SW480 (cell line): ENCODE measurements at regions not wholly inside any gene's neighbourhood (a gene's known extent, or its start where the extent isn't known, plus 50 kb on each side); places are given as distances from the start of the nearest gene placed in this dataset.

Experiments
- DNase-seq: peaks from one replicate; pipeline ENCODE4 v3.0.0-alpha.2; 2016; ENCODE audit warnings: low spot score

DNA sequence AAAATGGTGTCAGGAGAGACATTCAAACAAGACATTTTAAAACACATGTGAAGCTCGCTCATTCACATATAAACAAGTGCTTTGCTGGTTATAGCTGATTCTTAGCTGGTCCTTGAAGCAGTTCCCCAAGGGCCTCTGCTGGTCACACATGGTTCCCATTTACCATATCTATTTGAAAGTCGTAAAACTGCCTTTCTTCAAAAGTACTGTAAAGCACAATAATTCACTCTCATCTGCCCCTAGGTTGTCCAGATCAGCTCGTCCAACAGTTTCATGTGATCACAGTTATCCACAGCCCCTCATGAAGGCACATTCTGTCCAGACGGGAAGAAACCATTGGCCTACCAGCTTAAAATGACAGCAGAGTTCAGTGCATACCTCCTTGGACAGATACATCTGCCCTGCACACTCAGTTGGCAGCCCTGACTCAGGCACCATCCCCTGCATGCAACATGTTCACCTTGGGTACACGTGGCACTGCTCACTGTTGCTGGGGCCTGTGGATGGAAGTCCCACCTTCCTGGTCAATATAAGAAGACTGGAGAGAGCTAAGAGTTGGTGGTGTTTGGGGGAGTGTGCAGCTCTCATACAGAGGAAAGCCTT is 108.0 kb upstream of the HAAO start:
- DNase-seq: no peak

DNA sequence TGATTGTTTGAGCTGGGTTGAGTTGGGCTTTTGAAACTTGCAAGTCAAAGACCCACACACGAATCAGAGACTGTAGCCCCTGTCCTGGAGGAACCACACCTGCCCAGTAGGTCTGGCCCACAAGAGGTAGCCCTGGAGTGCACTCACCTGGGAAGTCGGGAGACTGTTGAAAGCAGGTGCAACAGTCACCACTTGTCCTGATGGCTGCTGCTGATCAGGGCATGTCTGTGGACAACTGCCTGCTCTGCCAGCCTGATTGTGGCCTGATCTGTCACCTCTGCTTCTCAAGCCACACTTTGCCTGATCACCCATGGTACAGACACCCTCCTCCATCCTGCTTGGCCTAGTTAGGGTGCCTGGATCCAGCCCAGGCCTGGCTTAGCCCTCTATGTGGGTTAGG is 105.0 kb upstream of the HAAO start:
- DNase-seq: no peak

DNA sequence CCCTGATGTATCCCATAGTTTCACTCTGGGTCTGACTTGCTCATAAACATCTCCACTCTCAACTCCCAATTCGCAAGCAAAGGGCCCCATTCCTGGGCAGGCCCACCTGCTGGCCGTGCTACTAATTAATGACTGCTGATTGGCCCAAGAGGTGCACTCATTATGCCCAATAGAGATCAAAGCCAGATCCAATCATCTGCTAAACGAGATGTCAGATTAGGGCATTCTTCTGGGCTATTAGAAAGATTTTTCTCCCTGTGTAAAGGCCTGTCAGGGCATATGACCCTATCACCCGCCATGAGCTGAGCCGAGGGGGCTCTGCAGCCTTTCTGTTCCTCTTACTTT is 103.4 kb upstream of the HAAO start:
- DNase-seq: no peak

GRCh38 chr2:42895134-42895790 is 102.9 kb upstream of the HAAO start:
- no peak for DNase-seq

GRCh38 chr2:42893047-42893758 is 100.8 kb upstream of the HAAO start:
- no peak for DNase-seq

DNA sequence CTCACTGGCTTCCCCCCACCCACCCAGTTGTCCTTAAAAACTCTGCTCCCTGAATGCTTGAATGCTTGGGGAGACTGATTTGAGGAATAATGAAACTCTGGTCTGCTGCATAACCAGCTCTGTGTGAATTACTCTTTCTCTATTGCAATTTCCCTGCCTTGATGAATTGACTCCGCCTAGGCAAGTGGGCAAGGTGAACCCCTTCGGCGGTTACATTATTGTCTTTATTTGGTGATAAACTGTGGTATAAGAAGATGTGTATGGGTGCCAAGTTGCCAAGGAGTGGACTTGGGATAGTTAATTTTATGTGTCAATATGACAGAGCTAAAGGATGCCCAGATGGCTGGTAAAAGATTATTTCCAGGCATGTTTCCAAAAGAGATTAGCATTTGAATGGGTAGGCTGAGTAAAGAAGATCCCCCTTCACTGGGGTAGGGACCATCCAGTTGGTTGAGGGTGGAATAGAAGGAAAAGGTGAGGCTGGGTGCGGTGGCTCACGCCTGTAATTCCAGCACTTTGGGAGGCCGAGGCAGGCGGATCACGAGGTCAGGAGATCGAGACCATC is 98.5 kb upstream of the HAAO start:
- DNase-seq: no peak

GRCh38 chr2:42888321-42889245 is 96.2 kb upstream of the HAAO start:
- no peak for DNase-seq

DNA sequence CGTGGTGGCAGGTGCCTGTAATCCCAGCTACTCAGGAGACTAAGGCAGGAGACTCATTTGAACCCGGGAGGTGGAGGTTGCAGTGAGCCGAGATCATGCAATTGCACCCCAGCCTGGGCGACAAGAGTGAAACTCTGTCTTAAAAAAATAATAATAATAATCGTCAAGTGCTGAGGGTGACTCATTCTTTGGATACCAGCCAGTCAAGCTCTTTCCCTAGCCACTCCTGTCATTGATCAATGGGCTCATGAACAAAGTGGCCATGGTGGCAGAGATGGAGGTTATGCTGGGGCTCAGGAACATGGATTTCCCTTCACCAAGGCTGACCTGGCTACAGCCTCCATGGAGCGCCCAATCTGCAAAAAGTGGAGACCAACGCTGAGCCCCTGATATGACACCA is 94.5 kb upstream of the HAAO start:
- DNase-seq: no peak

DNA sequence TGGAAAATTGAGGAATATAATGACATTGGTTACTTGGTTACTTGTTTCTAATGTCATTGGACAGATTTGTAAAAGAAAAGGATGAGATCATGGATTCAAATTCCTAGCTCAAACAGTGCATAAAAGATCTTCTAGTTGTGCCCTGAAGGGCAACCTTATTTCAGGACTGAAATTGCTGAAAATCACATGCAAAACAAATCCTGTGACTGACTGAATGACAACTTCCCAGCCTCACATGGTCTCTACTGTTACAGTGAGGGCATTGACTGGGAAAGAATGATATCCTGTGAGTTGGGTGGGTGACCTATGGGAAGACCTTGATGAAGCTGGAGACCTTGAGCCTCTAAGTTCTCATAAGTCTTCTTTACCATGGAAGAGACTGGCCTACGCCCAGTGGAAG is 90.4 kb upstream of the HAAO start:
- no peak for DNase-seq

- DNase-seq: peak; percentile 41
Observed at GRCh38 chr2:42881732-42882131, 89.3 kb upstream of the HAAO start.

DNA sequence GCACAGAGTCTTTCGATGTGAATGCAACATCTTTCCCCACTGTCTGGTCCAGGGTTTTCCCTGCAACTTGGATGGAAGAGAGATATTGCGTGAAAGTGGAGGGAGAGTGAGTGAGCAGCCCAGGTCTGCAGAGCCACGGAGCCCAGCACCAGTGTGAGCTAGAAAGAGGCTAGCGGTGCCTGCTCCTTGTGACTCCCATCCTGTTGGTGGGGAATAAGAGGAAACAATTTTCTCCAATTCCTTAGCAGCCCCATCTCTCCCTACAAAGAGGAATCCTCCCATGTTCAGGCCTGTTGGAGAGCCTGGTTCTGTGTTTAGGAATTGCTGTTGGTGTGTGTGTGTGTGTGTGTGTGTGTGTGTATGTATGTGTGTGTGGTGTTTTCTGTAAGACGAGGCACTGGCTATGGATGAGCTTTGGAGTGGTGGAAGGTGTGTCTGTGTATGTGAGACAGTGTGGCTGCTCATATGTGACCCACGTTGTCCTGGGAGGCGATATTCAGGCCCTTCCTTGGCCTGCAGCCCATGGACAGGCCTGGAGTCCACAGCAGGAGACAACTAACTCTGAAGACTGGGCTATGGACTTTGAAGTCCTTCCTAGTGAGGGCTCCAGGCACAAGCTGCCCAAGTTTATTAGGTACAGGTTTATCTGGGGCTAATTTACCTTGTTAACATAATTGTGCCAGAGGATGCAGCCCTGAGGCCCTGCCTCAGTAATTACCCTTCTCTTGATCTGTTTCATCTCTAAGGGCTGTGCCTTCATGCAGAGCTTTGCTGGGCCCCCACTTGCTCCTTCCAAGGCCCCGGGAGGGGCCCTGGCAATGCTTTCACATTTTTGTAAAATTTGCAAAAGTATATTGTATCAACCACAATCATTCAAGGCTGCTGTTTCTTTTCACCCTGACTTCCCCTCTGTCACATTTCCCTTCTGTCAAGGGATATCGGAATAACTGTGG is 88.6 kb upstream of the HAAO start:
- DNase-seq: no peak

DNA sequence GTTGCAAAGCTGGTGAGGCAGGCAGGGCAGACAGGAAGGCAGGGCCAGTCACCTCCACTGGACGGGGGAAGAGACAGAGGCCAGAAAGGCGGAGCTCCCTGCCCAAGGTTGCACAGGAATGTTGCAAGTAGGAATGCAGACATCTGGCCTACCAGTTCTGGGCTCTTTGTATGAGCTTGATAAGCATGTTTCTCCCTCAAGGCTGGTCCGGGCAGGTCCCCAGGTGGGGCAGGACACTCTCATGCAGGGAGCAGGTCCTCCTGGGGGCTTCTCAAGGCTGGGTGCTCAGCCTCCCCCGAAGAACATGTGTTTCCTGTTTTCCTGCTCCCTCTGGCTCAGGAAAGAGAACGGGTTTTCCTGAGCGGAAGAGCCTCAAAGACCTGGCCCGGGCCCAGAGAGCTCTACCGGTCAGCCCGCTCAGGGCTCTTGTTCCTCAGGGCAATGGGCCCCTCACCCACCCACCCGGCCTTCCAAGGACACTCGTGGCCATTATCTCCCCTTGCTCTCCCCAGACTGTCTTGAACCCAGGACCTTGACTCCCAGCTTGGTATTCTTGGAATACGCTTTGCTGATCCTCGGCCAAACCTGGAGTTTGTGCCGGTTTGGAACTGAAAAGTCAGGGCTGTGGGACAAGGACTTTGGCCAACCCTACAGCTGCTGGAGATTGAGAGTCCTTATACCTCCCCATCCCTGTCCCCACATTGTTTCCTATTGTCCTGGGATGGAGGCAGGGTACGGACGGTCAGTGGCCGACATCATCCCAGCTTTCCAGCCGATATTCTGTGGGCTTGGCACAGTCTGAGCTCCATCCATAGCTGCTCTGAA is 87.7 kb upstream of the HAAO start:
- DNase-seq: no peak

- no peak for DNase-seq
Observed at GRCh38 chr2:42879121-42879705, 86.8 kb upstream of the HAAO start.

GRCh38 chr2:42878581-42878980 is 86.2 kb upstream of the HAAO start:
- no peak for DNase-seq

GRCh38 chr2:42877936-42878335 is 85.6 kb upstream of the HAAO start:
- DNase-seq: no peak

GRCh38 chr2:42877511-42877910 is 85.1 kb upstream of the HAAO start:
- no peak for DNase-seq

- DNase-seq: no peak
Observed at GRCh38 chr2:42876326-42876751, 84.0 kb upstream of the HAAO start.

- no peak for DNase-seq
Observed at GRCh38 chr2:42875880-42876279, 83.5 kb upstream of the HAAO start.

DNA sequence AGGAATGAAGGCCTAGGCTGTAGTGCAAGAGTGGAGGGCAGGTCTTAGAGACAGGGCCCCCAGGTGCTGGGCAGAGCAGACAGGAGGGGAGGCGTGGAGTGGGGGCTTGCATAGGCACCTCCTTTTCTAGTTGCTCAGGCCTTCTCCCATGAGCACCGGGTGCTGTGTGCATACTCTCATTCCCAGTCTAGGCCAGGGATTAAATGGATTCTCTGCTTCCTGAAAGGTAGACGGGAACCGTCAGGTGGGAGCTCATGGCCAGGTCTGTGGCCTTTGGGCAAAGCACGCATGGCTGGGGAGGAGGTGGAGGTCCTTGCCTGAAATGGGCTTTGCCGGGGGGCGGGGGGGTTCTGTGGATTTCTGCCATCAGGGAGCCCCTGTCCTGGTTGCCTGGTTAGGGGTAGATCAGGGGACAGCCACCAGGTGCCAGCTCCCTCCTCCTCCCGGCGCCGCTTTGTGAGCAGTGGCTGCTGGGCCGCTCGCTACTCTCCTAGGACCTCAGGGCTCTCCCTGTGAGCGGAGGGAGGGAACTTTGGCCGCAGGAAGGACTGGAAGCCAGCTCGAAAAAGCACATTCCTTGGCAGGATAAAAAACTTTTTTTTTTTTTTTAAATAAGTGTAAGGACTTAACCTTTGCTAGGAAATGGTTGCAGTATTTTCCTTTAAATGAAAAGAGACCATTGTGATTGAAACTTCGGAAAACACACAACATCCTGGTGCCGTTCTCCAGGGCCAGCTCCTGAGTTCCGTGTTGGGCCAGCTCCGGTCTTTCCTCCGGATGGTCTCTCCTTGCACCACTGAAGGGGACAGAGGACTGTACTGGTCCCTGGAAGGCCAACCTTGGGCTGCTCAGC is 82.8 kb upstream of the HAAO start:
- DNase-seq: no peak
